Peyer's patch (tissue), 4 donors: ENCODE measurements at regions not wholly inside any gene's neighbourhood (a gene's known extent, or its start where the extent isn't known, plus 50 kb on each side); places are given as distances from the start of the nearest gene placed in this dataset.

Experiments used
- DNase-seq, 3 donors: peaks; one replicate each; pipeline ENCODE4 v3.0.0-alpha.2; 2017 to 2019
- H3K27ac ChIP-seq, 4 donors: fragments of 200-600 bp; sonication (generic); one replicate each; pipeline ENCODE4 v1.5.1; 2016 to 2019
- H3K27me3 ChIP-seq, 2 donors: fragments of 200-600 bp; sonication (generic); one replicate each; pipeline ENCODE4 v1.5.1; 2019
- H3K36me3 ChIP-seq, 3 donors: fragments of 200-600 bp; sonication (generic); one replicate each; pipeline ENCODE4 v1.5.1; 2016 to 2019
- H3K4me1 ChIP-seq, 4 donors: fragments of 200-600 bp; sonication (generic); one replicate each; pipeline ENCODE4 v1.5.1; 2016 to 2019
- H3K4me3 ChIP-seq, 4 donors: fragments of 200-600 bp; sonication (generic); 1 replicate in 3 of 4; 2 replicates in 1 of 4; pipeline ENCODE4 v1.5.1; 2016 to 2019; ENCODE audit warnings: mild to moderate bottlenecking in 1 of 4
- H3K9me3 ChIP-seq, 4 donors: fragments of 200-600 bp; sonication (generic); one replicate each; pipeline ENCODE4 v1.5.1; 2016 to 2019; ENCODE audit warnings: mild to moderate bottlenecking in 1 of 4
- CTCF ChIP-seq, 6 experiments: fragments of 450-650 bp in 4 of 6; fragments of 200-600 bp in 2 of 6; sonication (generic) in 1 of 6; IDR thresholded peaks; one replicate each; pipeline ENCODE4 v1.5.1; 2017 to 2019; ENCODE audit warnings: antibody characterized with exemption in 6 of 6, mild to moderate bottlenecking in 3 of 6, moderate library complexity in 1 of 6
- POLR2A ChIP-seq, 2 donors: fragments of 450-650 bp; IDR thresholded peaks; one replicate each; pipeline ENCODE4 v1.5.1; 2017; ENCODE audit warnings: antibody characterized with exemption in 2 of 2, mild to moderate bottlenecking in 2 of 2, moderate library complexity in 2 of 2

DNA sequence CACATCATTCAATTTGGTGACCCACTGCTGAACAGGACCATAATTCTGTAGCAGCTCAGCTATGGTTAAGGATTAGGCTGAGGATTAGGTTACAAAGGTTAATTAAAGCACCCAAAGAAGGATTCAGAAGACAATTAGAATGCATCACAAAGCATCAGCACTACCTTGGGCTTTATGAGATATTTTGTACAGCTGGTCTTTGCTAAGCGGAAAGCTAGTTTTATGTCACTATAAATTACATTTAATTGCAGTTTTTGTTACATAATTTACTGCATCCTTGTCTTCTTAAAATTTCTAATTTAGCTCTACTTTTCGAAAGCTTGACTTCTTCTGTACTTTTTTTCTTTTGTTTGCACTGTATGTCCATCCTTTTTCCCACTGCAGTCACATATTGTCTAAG lies 711.5 kb downstream of the RPS29 start:
- TF ChIP-seq CTCF (IDR thresholded peaks at IDR 0.05) (no peak), POLR2A (IDR thresholded peaks at IDR 0.05) (no peak)
- no peak overlapping the region for H3K4me3 ChIP-seq
- H3K27me3 ChIP-seq, result no peaks in the 10 kb centered on the region
- no peaks in the 10 kb centered on the region for H3K9me3 ChIP-seq
- H3K27ac ChIP-seq, result no peak overlapping the region
- H3K36me3 ChIP-seq, result no peaks in the 10 kb centered on the region
- DNase-seq, result no peak
- H3K4me1 ChIP-seq, result no peaks in the 10 kb centered on the region

GRCh38 chr14:48857366-48857765 lies 728.8 kb downstream of the RPS29 start:
- Histone ChIP-seq H3K27ac (no peak overlapping the region), H3K27me3 (no peaks in the 10 kb centered on the region), H3K9me3 (no peaks in the 10 kb centered on the region), H3K4me1 (no peaks in the 10 kb centered on the region), H3K36me3 (no peaks in the 10 kb centered on the region), H3K4me3 (no peak overlapping the region)
- no peak for DNase-seq
- TF ChIP-seq CTCF (IDR thresholded peaks at IDR 0.05) (no peak), POLR2A (IDR thresholded peaks at IDR 0.05) (no peak)

GRCh38 chr14:48853159-48853558 lies 733.0 kb downstream of the RPS29 start:
- Histone ChIP-seq H3K36me3 (no peaks in the 10 kb centered on the region), H3K9me3 (no peaks in the 10 kb centered on the region), H3K4me3 (no peak overlapping the region), H3K27ac (no peak overlapping the region), H3K4me1 (no peaks in the 10 kb centered on the region), H3K27me3 (no peaks in the 10 kb centered on the region)
- DNase-seq, result no peak
- TF ChIP-seq POLR2A (IDR thresholded peaks at IDR 0.05) (no peak), CTCF (IDR thresholded peaks at IDR 0.05) (no peak)

DNA sequence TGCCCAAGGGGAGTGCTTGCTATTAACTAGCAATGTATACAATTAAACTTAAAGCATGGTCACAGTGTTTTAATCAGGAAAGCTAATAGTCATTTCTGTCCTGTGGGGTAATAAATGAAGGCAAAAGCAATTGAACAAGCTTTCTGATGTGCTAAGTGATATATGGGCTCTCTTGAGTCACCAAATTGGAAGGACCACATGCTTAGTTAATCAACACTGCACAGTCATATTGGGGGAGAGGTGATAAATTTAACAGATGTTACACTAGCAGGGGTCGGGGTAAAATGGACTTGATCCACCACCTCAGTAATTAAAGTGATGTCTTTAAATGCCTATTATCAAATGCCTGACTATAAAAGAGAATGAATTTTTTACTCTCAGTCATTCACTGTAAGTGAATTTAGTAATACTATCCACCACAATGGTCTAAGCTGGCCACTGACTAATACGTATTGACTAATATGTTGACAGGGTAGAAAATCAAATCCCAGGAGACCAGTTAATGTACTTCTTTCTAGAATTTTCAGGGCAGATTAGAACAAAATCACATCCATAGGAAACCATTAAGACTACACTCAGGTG lies 736.3 kb downstream of the RPS29 start:
- Histone ChIP-seq H3K9me3 (no peaks in the 10 kb centered on the region), H3K4me3 (no peak overlapping the region), H3K4me1 (no peaks in the 10 kb centered on the region), H3K36me3 (no peaks in the 10 kb centered on the region), H3K27ac (no peak overlapping the region), H3K27me3 (no peaks in the 10 kb centered on the region)
- no peak for DNase-seq
- no peak for TF ChIP-seq POLR2A (IDR thresholded peaks at IDR 0.05)
- no peak for TF ChIP-seq CTCF (IDR thresholded peaks at IDR 0.05)

GRCh38 chr14:48842785-48843184 lies 743.4 kb downstream of the RPS29 start:
- H3K4me3 ChIP-seq, result no peak overlapping the region
- TF ChIP-seq POLR2A (IDR thresholded peaks at IDR 0.05) (no peak), CTCF (IDR thresholded peaks at IDR 0.05) (no peak)
- H3K27me3 ChIP-seq, result no peaks in the 10 kb centered on the region
- no peaks in the 10 kb centered on the region for H3K9me3 ChIP-seq
- H3K4me1 ChIP-seq, result no peaks in the 10 kb centered on the region
- no peaks in the 10 kb centered on the region for H3K36me3 ChIP-seq
- DNase-seq, result no peak
- no peak overlapping the region for H3K27ac ChIP-seq

GRCh38 chr14:48826058-48826457 lies 760.1 kb downstream of the RPS29 start:
- H3K36me3 ChIP-seq, result no peaks in the 10 kb centered on the region
- no peaks in the 10 kb centered on the region for H3K9me3 ChIP-seq
- no peak overlapping the region for H3K4me3 ChIP-seq
- TF ChIP-seq CTCF (IDR thresholded peaks at IDR 0.05) (no peak), POLR2A (IDR thresholded peaks at IDR 0.05) (no peak)
- no peak overlapping the region for H3K27ac ChIP-seq
- no peak for DNase-seq
- H3K27me3 ChIP-seq, result no peaks in the 10 kb centered on the region
- H3K4me1 ChIP-seq, result no peaks in the 10 kb centered on the region
